ENCODE measurements at regions not wholly inside any gene's neighbourhood (a gene's known extent, or its start where the extent isn't known, plus 50 kb on each side); places are given as distances from the start of the nearest gene placed in this dataset.

DNA sequence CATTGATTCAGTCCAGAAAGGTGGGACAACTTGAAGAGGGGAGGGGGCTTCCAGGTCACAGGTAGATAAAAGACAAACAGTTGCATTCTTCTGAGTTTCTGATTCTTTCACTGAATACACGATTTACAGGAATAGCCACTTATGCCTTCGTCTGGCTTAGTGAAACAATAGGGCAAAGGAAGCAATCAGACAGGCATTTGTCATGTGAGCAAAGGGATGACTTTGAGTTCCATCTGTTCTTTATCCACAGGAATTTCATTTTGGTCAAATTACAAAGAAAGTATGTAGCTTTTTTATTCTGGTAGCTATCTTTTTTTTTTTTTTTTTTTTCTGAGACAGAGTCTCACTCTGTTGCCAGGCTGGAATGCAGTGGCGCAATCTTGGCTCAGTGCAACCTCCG lies 202.5 kb downstream of the TTLL7 start:
- Histone ChIP-seq H3K4me1 (ENCODE audit: low read depth) (no peaks in the 10 kb centered on the region), H3K4me3 (no peak overlapping the region), H3K27ac (no peak overlapping the region), H3K9me3 (ENCODE audit: low read depth) (no peaks in the 10 kb centered on the region), H3K36me3 (no peaks in the 10 kb centered on the region), H3K27me3 (no peaks in the 10 kb centered on the region)
- TF ChIP-seq, protein P1, sequence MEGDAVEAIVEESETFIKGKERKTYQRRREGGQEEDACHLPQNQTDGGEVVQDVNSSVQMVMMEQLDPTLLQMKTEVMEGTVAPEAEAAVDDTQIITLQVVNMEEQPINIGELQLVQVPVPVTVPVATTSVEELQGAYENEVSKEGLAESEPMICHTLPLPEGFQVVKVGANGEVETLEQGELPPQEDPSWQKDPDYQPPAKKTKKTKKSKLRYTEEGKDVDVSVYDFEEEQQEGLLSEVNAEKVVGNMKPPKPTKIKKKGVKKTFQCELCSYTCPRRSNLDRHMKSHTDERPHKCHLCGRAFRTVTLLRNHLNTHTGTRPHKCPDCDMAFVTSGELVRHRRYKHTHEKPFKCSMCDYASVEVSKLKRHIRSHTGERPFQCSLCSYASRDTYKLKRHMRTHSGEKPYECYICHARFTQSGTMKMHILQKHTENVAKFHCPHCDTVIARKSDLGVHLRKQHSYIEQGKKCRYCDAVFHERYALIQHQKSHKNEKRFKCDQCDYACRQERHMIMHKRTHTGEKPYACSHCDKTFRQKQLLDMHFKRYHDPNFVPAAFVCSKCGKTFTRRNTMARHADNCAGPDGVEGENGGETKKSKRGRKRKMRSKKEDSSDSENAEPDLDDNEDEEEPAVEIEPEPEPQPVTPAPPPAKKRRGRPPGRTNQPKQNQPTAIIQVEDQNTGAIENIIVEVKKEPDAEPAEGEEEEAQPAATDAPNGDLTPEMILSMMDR (IDR thresholded peaks at IDR 0.05; ENCODE audit: low read depth, low read length) = no peak
- DNase-seq (ENCODE audit: low read depth in 1 of 2, low spot score in 1 of 2) = no peak

DNA sequence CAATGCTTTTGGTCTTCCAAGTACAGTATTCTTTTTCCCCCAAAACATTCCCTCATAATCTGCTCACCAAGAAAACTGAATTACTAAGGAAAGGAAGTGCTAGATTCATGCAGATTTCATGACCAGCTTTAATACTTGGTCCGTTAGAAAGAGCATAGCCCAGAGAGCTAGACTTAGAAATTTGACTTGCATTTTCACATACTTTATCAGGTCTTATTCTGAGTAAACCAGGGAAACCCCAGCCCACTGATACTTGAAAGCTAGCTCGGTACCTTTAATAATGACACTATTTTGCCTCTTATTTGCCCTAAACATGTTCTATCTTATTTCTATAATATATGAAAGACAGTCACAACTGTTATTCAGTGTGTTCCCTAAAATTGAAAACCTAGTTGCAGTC lies 204.5 kb downstream of the TTLL7 start:
- H3K4me3 ChIP-seq = no peak overlapping the region
- TF ChIP-seq, protein P1 (IDR thresholded peaks at IDR 0.05; ENCODE audit: low read depth, low read length) = no peak
- H3K4me1 ChIP-seq (ENCODE audit: low read depth) = no peaks in the 10 kb centered on the region
- DNase-seq (ENCODE audit: low read depth in 1 of 2, low spot score in 1 of 2) = no peak
- no peak overlapping the region for H3K27ac ChIP-seq
- H3K9me3 ChIP-seq (ENCODE audit: low read depth) = no peaks in the 10 kb centered on the region
- no peaks in the 10 kb centered on the region for H3K27me3 ChIP-seq
- H3K36me3 ChIP-seq = no peaks in the 10 kb centered on the region

DNA sequence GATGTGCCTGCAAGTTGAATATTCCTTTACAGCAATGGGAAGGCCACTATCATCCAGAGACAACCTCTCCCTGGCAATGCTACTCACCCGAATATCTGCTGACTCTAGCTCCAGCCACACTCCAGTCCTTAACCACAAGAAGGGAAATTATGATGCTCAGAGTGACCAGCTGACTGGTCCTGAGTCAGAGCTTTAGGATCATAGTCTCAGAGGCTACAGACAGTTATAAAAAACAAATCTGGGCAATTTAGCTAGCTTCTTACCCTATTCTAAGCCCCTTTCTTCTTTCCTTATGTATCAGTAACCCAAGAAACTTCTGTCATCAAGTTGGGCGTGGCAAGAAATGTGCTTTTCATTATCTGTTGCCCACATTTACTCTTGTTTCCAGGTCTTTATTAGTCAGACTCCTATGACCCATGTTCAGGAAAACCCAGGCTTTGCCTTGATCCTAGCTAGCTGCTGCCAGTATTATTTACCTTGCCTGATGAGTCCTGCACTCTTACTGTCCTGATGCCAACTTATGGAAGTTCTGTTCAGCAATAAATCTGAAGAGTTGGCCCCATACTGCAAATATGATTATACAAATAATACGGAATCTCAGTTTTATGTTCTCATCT lies 207.0 kb downstream of the TTLL7 start:
- TF ChIP-seq, protein P1 (IDR thresholded peaks at IDR 0.05; ENCODE audit: low read depth, low read length) = no peak
- no peaks in the 10 kb centered on the region for H3K36me3 ChIP-seq
- no peak for DNase-seq (ENCODE audit: low read depth in 1 of 2, low spot score in 1 of 2)
- no peaks in the 10 kb centered on the region for H3K9me3 ChIP-seq (ENCODE audit: low read depth)
- no peak overlapping the region for H3K27ac ChIP-seq
- H3K4me3 ChIP-seq = no peak overlapping the region
- no peaks in the 10 kb centered on the region for H3K4me1 ChIP-seq (ENCODE audit: low read depth)
- no peaks in the 10 kb centered on the region for H3K27me3 ChIP-seq

DNA sequence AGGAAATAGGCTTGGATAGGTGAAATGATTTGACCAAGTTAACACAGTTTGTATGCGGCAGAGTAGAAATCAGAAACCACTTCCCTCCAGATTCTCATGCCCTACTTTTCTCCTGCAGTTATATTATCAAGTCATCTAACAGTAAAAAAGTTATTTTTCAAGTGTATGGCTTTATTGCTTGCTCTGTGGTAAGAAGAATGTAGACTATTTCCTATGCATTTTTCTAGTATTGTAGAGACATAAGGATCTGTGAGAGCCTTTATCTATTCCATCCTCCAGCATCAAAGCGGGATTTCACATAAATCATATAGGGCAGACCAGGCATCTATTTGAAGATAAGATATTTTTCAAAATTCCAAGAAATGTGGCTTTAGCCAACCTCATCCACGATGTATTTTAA lies 208.5 kb downstream of the TTLL7 start:
- H3K9me3 ChIP-seq (ENCODE audit: low read depth) = no peaks in the 10 kb centered on the region
- TF ChIP-seq, protein P1 (IDR thresholded peaks at IDR 0.05; ENCODE audit: low read depth, low read length) = no peak
- no peaks in the 10 kb centered on the region for H3K27me3 ChIP-seq
- no peak overlapping the region for H3K4me3 ChIP-seq
- H3K36me3 ChIP-seq = no peaks in the 10 kb centered on the region
- DNase-seq (ENCODE audit: low read depth in 1 of 2, low spot score in 1 of 2) = no peak
- H3K4me1 ChIP-seq (ENCODE audit: low read depth) = no peaks in the 10 kb centered on the region
- H3K27ac ChIP-seq = no peak overlapping the region

DNA sequence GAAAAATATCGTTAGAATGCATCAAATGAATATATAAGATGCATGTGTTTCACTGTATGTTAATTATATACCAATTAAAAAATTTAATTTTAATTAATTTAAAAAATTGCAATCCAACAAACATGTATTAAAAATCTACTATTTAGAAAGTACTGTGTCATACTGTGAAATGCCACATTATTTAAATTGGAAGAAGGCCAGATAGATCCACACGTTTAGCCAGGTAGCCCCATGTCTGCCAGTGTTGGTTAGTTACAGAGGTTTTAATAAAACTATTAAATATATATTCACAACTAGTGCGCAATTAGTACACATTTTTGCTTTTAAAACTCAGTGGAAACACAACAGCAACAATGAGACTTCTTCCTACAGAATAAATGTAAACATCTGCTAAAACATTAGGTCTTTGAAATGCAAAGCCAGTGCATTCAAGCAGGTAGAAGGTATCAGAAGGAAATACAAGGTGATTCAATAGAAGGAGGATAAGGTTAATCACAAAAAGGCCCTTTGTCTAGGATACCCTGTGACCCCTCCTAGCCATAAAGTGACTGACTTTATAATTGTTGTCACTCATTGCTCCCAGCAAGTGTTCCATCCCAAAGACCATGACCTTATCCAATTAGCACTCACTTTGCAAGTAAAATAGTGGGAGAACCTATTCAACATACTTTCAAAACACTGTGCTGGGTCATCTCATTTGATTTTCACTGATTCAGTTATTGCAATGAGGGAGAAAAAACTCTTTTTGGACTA lies 211.5 kb downstream of the TTLL7 start:
- TF ChIP-seq, protein P1 (IDR thresholded peaks at IDR 0.05; ENCODE audit: low read depth, low read length) = no peak
- no peak overlapping the region for H3K27ac ChIP-seq
- no peaks in the 10 kb centered on the region for H3K9me3 ChIP-seq (ENCODE audit: low read depth)
- DNase-seq (ENCODE audit: low read depth in 1 of 2, low spot score in 1 of 2) = no peak
- no peaks in the 10 kb centered on the region for H3K4me1 ChIP-seq (ENCODE audit: low read depth)
- no peak overlapping the region for H3K4me3 ChIP-seq
- no peaks in the 10 kb centered on the region for H3K36me3 ChIP-seq
- no peaks in the 10 kb centered on the region for H3K27me3 ChIP-seq
